HEK293 (cell line): ENCODE measurements at regions not wholly inside any gene's neighbourhood (a gene's known extent, or its start where the extent isn't known, plus 50 kb on each side); places are given as distances from the start of the nearest gene placed in this dataset.

Source experiments
- CTCF ChIA-PET: fragments of 350-600 bp; formaldehyde crosslinking; extraction: SDS; loops from one replicate; lab custom pipeline; 2021; ENCODE audit warnings: antibody characterized with exemption; lab: Yijun Ruan, JAX
- POLR2A ChIA-PET: fragments of 300-600 bp; formaldehyde crosslinking; extraction: SDS; loops from one replicate; lab custom pipeline; 2020; ENCODE audit warnings: antibody characterized with exemption, inconsistent platforms; lab: Yijun Ruan, JAX
- H3K27ac ChIP-seq: fragments of 200-500 bp; sonication (Bioruptor generic); 2 replicates; pipeline ENCODE4 v1.5.1; 2014; ENCODE audit warnings: low read depth, low read length, control low read depth, inconsistent platforms; ENCODE audit errors: extremely low read depth
- H3K36me3 ChIP-seq, 2 experiments: fragments of 200-500 bp in 1 of 2; sonication (Bioruptor generic) in 1 of 2; 1 replicate in 1 of 2; 2 replicates in 1 of 2; pipeline ENCODE4 v1.5.1; 2014 to 2017; ENCODE audit warnings: inconsistent platforms in 2 of 2, low read length in 2 of 2; ENCODE audit not compliant: control insufficient read depth in 2 of 2, insufficient read depth in 1 of 2
- H3K4me1 ChIP-seq: fragments of 200-500 bp; sonication (Bioruptor generic); 2 replicates; pipeline ENCODE4 v1.5.1; 2014; ENCODE audit warnings: mild to moderate bottlenecking, low read length, inconsistent platforms; ENCODE audit not compliant: control insufficient read depth, insufficient read depth
- H3K4me3 ChIP-seq: 2 replicates; pipeline ENCODE4 v1.5.1; 2011; ENCODE audit warnings: low read depth, mild to moderate bottlenecking, control low read depth, low read length, moderate library complexity
- H3K9me3 ChIP-seq: fragments of 200-500 bp; sonication (Bioruptor generic); 2 replicates; pipeline ENCODE4 v1.5.1; 2014; ENCODE audit warnings: low read depth, low read length, inconsistent platforms; ENCODE audit not compliant: control insufficient read depth, insufficient read depth
- AEBP2 ChIP-seq: fragments of 450-650 bp; formaldehyde crosslinking; IDR thresholded peaks from 2 replicates; pipeline ENCODE4 v1.5.1; 2016; ENCODE audit warnings: missing biosample characterization, missing genetic modification characterization, borderline replicate concordance
- KLF16 ChIP-seq: fragments of 450-650 bp; formaldehyde crosslinking; IDR thresholded peaks from 2 replicates; pipeline ENCODE4 v1.5.1; 2017; ENCODE audit warnings: missing biosample characterization, missing genetic modification characterization
- PATZ1 ChIP-seq: fragments of 450-650 bp; formaldehyde crosslinking; IDR thresholded peaks from 2 replicates; pipeline ENCODE4 v1.5.1; 2016; ENCODE audit warnings: missing biosample characterization, missing genetic modification characterization
- ZBTB11 ChIP-seq: fragments of 450-650 bp; formaldehyde crosslinking; conservative IDR thresholded peaks from 2 replicates; pipeline ENCODE4 v1.5.1; 2016; ENCODE audit warnings: low read depth, missing biosample characterization, missing genetic modification characterization
- ZFHX2 ChIP-seq: fragments of 450-650 bp; formaldehyde crosslinking; conservative IDR thresholded peaks from 2 replicates; pipeline ENCODE4 v1.5.1; 2016; ENCODE audit warnings: missing biosample characterization, missing genetic modification characterization
- ZNF148 ChIP-seq: fragments of 450-650 bp; formaldehyde crosslinking; IDR thresholded peaks from 2 replicates; pipeline ENCODE4 v1.5.0; 2017; ENCODE audit warnings: missing biosample characterization, missing genetic modification characterization, borderline replicate concordance
- ZNF354C ChIP-seq: fragments of 450-650 bp; formaldehyde crosslinking; IDR thresholded peaks from 2 replicates; pipeline ENCODE4 v1.5.1; 2016; ENCODE audit warnings: missing biosample characterization, missing genetic modification characterization, low read depth, borderline replicate concordance
- ZNF366 ChIP-seq: fragments of 450-650 bp; formaldehyde crosslinking; conservative IDR thresholded peaks from 2 replicates; pipeline ENCODE4 v1.5.1; 2016; ENCODE audit warnings: missing biosample characterization, missing genetic modification characterization
- ZNF423 ChIP-seq: fragments of 450-650 bp; formaldehyde crosslinking; IDR thresholded peaks from 2 replicates; pipeline ENCODE4 v1.5.1; 2016; ENCODE audit warnings: missing biosample characterization, missing genetic modification characterization
- ZNF488 ChIP-seq: fragments of 450-650 bp; formaldehyde crosslinking; IDR thresholded peaks from 2 replicates; pipeline ENCODE4 v1.5.1; 2016; ENCODE audit warnings: missing biosample characterization, missing genetic modification characterization
- ZNF514 ChIP-seq: fragments of 450-650 bp; formaldehyde crosslinking; IDR thresholded peaks from 2 replicates; pipeline ENCODE4 v1.5.1; 2016; ENCODE audit warnings: missing biosample characterization, missing genetic modification characterization
- ZNF692 ChIP-seq: fragments of 450-650 bp; formaldehyde crosslinking; IDR thresholded peaks from 2 replicates; pipeline ENCODE4 v1.5.1; 2016; ENCODE audit warnings: missing biosample characterization, missing genetic modification characterization
- TF ChIP-seq, protein P1 (sequence below): fragments of 450-650 bp; formaldehyde crosslinking; IDR thresholded peaks from 2 replicates; pipeline ENCODE4 v1.5.1; 2016; ENCODE audit warnings: missing biosample characterization, missing genetic modification characterization
- TF ChIP-seq, protein P2 (sequence below): fragments of 450-650 bp; formaldehyde crosslinking; optimal IDR thresholded peaks from 2 replicates; pipeline ENCODE3; 2016; ENCODE audit warnings: missing biosample characterization, mild to moderate bottlenecking, missing genetic modification characterization
- TF ChIP-seq, protein P3 (sequence below): fragments of 450-650 bp; formaldehyde crosslinking; IDR thresholded peaks from 2 replicates; pipeline ENCODE4 v1.5.1; 2017; ENCODE audit warnings: missing biosample characterization, mild to moderate bottlenecking, missing genetic modification characterization, moderate library complexity
- TF ChIP-seq, protein P4 (sequence below): fragments of 450-650 bp; formaldehyde crosslinking; IDR thresholded peaks from 2 replicates; pipeline ENCODE4 v1.5.1; 2016; ENCODE audit warnings: missing biosample characterization, missing genetic modification characterization

DNA sequence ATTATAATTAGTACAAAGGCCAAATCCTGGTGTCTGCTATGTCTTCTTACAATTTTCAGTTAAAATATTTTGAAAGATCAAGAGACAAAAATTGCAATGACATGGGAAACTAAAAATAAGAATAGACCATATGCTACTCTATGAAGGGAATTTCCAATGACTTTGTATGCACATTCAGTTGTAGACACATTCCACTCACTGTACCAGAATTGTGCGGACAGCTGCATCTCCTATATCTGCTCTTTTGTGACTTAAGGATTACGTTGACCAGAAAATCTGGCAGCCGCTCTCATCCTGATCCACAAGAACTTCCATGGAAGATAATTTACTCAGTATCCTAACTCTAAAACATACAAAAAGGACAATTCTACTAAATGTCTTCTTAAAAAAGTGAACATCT is 493.9 kb upstream of the KCNMB2 start:
- TF ChIP-seq ZBTB11 (tag by site-specific recombination) (no peak), ZNF514 (tag by site-specific recombination) (no peak), ZNF148 (no peak), AEBP2 (tag by site-specific recombination) (no peak), KLF16 (tag by site-specific recombination) (no peak), ZNF692 (no peak), ZFHX2 (no peak), ZNF423 (no peak), PATZ1 (tag by site-specific recombination) (no peak), ZNF488 (tag by site-specific recombination) (no peak), ZNF366 (tag by site-specific recombination) (no peak), ZNF354C (tag by site-specific recombination) (no peak)
- TF ChIP-seq, protein P1, sequence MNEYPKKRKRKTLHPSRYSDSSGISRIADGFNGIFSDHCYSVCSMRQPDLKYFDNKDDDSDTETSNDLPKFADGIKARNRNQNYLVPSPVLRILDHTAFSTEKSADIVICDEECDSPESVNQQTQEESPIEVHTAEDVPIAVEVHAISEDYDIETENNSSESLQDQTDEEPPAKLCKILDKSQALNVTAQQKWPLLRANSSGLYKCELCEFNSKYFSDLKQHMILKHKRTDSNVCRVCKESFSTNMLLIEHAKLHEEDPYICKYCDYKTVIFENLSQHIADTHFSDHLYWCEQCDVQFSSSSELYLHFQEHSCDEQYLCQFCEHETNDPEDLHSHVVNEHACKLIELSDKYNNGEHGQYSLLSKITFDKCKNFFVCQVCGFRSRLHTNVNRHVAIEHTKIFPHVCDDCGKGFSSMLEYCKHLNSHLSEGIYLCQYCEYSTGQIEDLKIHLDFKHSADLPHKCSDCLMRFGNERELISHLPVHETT (tag by site-specific recombination) = no peak
- TF ChIP-seq, protein P2, sequence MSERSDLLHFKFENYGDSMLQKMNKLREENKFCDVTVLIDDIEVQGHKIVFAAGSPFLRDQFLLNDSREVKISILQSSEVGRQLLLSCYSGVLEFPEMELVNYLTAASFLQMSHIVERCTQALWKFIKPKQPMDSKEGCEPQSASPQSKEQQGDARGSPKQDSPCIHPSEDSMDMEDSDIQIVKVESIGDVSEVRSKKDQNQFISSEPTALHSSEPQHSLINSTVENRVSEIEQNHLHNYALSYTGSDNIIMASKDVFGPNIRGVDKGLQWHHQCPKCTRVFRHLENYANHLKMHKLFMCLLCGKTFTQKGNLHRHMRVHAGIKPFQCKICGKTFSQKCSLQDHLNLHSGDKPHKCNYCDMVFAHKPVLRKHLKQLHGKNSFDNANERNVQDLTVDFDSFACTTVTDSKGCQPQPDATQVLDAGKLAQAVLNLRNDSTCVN (tag by site-specific recombination) = no peak
- TF ChIP-seq, protein P3, sequence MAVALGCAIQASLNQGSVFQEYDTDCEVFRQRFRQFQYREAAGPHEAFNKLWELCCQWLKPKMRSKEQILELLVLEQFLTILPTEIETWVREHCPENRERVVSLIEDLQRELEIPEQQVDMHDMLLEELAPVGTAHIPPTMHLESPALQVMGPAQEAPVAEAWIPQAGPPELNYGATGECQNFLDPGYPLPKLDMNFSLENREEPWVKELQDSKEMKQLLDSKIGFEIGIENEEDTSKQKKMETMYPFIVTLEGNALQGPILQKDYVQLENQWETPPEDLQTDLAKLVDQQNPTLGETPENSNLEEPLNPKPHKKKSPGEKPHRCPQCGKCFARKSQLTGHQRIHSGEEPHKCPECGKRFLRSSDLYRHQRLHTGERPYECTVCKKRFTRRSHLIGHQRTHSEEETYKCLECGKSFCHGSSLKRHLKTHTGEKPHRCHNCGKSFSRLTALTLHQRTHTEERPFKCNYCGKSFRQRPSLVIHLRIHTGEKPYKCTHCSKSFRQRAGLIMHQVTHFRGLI = no peak
- TF ChIP-seq, protein P4, sequence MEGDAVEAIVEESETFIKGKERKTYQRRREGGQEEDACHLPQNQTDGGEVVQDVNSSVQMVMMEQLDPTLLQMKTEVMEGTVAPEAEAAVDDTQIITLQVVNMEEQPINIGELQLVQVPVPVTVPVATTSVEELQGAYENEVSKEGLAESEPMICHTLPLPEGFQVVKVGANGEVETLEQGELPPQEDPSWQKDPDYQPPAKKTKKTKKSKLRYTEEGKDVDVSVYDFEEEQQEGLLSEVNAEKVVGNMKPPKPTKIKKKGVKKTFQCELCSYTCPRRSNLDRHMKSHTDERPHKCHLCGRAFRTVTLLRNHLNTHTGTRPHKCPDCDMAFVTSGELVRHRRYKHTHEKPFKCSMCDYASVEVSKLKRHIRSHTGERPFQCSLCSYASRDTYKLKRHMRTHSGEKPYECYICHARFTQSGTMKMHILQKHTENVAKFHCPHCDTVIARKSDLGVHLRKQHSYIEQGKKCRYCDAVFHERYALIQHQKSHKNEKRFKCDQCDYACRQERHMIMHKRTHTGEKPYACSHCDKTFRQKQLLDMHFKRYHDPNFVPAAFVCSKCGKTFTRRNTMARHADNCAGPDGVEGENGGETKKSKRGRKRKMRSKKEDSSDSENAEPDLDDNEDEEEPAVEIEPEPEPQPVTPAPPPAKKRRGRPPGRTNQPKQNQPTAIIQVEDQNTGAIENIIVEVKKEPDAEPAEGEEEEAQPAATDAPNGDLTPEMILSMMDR (tag by site-specific recombination) = no peak

More for the DNA sequence above, 493.9 kb upstream of the KCNMB2 start:
- Histone ChIP-seq H3K4me3 (no peak overlapping the region), H3K27ac (no peak overlapping the region), H3K4me1 (no peaks in the 10 kb centered on the region), H3K36me3 (no peaks in the 10 kb centered on the region), H3K9me3 (no peaks in the 10 kb centered on the region)
- ChIA-PET CTCF (no interaction called here), POLR2A (no interaction called here)
